NOMO-1 (cell line): ENCODE measurements at regions not wholly inside any gene's neighbourhood (a gene's known extent, or its start where the extent isn't known, plus 50 kb on each side); places are given as distances from the start of the nearest gene placed in this dataset.

Experiments
- DNase-seq, 2 experiments: peaks; one replicate each; lab custom pipeline; 2025; ENCODE audit not compliant: unreplicated experiment in 2 of 2; lab: John Stamatoyannopoulos, UW

DNA sequence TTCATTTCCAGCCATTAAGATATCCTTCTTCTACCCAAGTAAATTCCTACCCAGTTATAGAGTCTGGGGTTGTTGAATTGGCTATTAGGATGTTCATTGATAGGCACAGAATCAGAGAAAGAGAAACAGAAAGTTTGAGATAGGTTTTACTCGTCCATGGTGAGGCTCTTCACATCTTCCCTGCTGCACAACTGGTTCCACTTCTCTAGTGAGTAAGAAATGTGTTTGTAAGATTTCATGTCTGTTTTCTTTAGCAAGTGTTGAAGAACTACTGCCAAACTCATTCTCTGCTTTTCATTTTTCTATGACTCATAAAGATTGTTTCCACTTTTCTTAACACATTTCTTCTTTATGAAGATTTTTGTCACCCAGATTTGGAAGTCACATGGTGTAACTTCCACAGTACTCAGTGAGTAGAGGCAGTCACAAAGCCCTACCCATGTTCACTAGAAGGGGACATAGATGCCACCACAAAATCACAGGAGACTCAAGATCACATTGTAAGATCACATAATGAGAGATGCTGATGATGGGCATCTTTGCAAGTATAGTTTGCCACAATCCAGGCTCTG lies 152.3 kb downstream of the SNX7 start:
- no peak for DNase-seq

DNA sequence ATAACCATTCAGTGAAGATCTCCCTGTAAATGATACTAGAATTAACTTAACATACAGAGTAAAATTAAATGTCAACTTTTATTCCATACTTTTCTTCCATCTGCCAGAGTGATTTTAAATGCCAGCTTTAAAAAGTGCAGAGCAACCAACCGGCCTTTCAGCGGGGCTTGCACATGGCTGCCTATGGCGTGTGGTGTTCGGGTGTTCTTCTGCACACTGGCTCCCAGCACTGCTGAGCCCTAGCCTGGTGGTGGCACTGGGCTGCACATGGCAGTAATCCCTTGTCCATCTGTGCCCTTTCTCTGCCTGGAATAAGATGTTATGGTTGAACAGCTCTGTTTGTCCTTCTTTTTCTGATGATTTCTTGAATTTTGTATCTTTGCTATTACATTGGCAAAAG lies 156.3 kb downstream of the SNX7 start:
- DNase-seq, result no peak

DNA sequence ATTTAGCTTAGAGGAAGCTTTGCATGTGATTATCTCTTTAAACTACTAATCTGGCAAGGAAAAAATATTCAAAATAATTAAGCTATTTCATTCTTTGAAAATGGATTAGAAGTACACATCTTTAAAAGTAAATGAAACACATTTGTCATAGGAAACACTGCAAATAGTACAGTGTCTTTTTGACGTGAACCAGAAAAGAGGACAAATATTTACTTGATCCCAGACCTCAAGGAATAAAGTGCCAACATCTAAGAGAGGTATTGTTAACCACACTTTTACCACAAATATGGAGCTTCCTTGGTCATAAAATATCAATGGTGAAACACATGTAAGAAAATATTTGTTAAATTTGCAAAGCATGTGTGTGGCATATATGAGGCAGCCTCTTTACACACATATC lies 159.9 kb downstream of the SNX7 start:
- no peak for DNase-seq

DNA sequence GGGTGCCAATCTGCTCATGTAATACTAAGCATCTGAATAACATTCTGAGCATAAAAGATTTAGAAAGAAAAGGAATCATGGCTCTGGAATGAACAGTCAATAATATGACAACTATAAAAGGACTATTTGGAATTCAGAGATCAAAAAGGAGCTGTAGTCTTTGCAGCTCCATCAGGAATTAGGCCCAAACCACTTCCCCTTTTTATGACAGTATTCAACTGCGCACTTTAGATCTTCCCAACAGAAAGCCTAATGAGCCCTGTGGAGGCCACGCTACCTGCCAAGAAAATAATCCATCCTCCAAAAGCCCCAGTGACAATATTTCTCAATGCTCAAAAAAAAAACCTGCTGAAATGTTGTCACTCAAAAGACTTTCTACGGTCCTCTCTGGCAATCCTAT lies 163.2 kb downstream of the SNX7 start:
- DNase-seq, result peak in 1 of 2 experiments; percentile 3

DNA sequence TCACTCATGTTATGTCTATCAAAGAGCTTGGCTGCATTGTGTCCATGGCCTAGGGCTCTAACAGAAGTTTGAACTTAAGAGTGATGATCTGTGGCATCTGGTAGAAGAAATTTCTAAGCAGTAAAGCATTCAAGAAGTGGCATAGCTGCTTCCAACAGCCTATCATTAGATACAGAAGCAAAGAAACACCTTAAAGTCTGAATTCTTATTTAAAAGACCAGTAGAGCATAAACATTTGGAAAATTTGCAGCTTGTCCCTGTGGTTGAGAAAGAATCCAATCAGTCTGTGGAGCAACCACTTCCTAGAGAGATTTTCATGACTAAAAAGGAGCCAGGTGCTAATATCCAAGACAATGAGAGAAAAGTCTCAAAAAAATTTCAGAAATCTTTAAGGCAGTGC lies 165.5 kb downstream of the SNX7 start:
- DNase-seq, result no peak

DNA sequence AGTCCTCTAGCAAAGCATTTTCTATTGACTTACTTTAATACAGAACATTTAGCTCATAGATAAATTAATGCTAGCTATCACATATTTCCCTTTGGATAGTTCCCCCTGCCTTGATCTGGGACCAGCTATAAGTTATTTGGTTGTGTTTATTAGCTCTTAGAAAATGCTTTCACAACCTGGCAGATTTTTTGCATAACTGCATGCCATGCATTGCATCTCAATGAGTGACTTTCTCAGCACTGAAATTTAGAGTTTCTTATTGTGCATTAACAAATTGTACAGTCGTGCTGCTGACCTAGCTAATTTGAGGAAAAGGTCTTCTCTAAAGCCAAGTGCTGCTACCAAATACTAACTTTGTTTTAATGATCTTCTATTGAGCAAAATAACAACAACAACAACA lies 164.8 kb downstream of the PLPPR5 start:
- DNase-seq, result no peak
